Ovary (tissue), 7 donors: ENCODE measurements at regions not wholly inside any gene's neighbourhood (a gene's known extent, or its start where the extent isn't known, plus 50 kb on each side); places are given as distances from the start of the nearest gene placed in this dataset.
"Not testable (repeated sequence)": the region's sequence is repeated elsewhere in the genome, so short reads cannot be mapped to it uniquely, and the experiment has no call there.

ENCODE experiments used
- DNase-seq, 5 donors: peaks; one replicate each; pipeline ENCODE4 v3.0.0-alpha.2; 2019 to 2020
- H3K27ac ChIP-seq, 2 donors: fragments of 200-600 bp; one replicate each; pipeline versions ENCODE4 v1.5.1 to v1.8.0; 2019 to 2022
- H3K27me3 ChIP-seq: fragments of 200-600 bp; one replicate; pipeline ENCODE4 v1.8.0; 2022
- H3K36me3 ChIP-seq: fragments of 200-600 bp; sonication (generic); one replicate; pipeline ENCODE4 v1.5.1; 2019
- H3K4me1 ChIP-seq: one replicate; pipeline ENCODE4 v1.8.1; 2013; ENCODE audit warnings: mild to moderate bottlenecking, moderate library complexity; ENCODE audit not compliant: insufficient read depth
- H3K4me3 ChIP-seq: fragments of 200-600 bp; sonication (generic); one replicate; pipeline ENCODE4 v1.5.1; 2017
- H3K9me3 ChIP-seq, 2 donors: fragments of 200-600 bp in 1 of 2; sonication (generic) in 1 of 2; one replicate each; pipeline versions ENCODE4 v1.5.1 to v1.8.1; 2013 to 2019; ENCODE audit warnings: mild to moderate bottlenecking in 1 of 2, moderate library complexity in 1 of 2
- CTCF ChIP-seq, 3 donors: fragments of 450-650 bp in 2 of 3; fragments of 200-600 bp in 1 of 3; IDR thresholded peaks; one replicate each; pipeline versions ENCODE4 v1.5.1 to v1.8.0; 2016 to 2022; ENCODE audit warnings: antibody characterized with exemption in 3 of 3, mild to moderate bottlenecking in 1 of 3
- EP300 ChIP-seq: sonication (generic); formaldehyde crosslinking; IDR thresholded peaks from one replicate; pipeline ENCODE4 v1.6.1; 2017; ENCODE audit warnings: antibody characterized with exemption
- POLR2A ChIP-seq: fragments of 450-650 bp; IDR thresholded peaks from one replicate; pipeline ENCODE4 v1.6.1; 2017; ENCODE audit warnings: antibody characterized with exemption, mild to moderate bottlenecking, moderate library complexity
- whole genome bisulfite sequencing, 3 donors: extraction: QIAGEN DNeasy Blood & Tissue Kit in 1 of 3; methylation state at CpG; one replicate each; pipeline versions ENCODE4 v1.1.5 to v1.1.7; 2013 to 2017; 5-methylcytosine and 5-hydroxymethylcytosine counted together
- intact Hi-C, 4 donors: fragments of 100-400 bp; cut with DNase I; formaldehyde crosslinking; loops; one replicate each; pipeline versions ENCODE4 v1.11.0 to v1.15.1; 2022 to 2023
- donor health status: DM: no; HTN: no; CAD: no; lungs with moderate emphysema.
- donor health status: DM: no; HTN: no; CAD: no.
- donor health status: Bipolar disorder and iron deficiency.
- donor health status: DM: no; HTN: no; CAD: no.
- donor health status: DM: yes; HTN: yes; CAD: no.

DNA sequence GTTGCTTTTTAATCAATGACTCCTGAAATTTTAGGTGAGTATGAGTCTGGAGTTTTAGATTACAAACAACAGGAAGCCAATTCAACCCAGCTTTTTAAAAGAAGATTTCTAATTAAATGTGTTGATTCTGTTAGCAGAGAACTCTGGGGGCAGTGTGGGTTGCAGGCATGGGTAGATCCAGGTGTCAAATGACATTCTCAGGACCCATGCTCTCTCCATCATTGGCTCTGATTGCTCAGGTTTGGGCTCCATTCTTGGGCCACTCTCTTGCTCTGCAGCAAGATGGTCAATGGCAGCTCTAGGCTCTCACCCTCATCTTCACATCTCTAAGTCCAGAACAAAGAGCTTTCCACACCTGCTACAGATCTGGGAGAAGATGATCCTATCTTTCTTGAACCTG lies 463.7 kb downstream of the PREX1 start:
- Histone ChIP-seq H3K9me3 (no peaks in the 10 kb centered on the region), H3K4me3 (no peak overlapping the region), H3K27me3 (no peaks in the 10 kb centered on the region), H3K27ac (no peak overlapping the region), H3K36me3 (no peaks in the 10 kb centered on the region), H3K4me1 (peaks cover 2% of the 10 kb centered on the region)
- intact Hi-C loops, result no loop called here
- no peak for DNase-seq
- TF ChIP-seq CTCF (IDR thresholded peaks at IDR 0.05) (no peak), EP300 (no peak), POLR2A (no peak)

DNA sequence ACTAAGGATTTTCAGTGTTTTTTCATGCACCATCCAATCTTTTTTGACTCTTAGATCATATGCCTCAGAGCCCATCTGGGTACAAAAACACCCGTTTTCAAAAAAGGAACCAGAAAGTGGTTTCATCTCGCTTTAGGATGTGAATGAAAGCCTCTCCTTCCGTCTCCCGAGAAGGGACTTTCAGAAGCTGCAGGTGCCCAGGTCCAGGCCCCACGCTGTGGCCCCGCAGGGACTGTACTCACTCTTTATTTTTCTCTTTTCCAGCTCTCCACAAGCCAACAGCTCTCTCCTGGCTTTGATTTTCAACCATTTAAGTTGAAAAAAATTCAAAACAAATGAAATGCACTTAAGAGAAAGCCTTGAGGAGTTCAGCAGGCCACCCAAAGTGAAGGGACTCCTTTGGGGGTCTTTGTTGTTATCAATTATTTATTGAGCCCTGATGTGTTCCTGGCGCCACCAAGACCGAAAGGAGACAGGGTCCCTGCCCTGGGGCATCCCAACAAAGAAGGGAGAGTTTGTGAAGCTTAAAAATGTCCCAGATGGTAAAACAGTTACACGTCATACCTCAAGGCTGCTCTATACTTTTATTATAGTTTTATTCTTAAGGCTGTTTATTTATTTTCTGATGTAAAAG lies 467.3 kb downstream of the PREX1 start:
- H3K9me3 ChIP-seq, result no peaks in the 10 kb centered on the region

GRCh38 chr20:48359692-48360341 lies 468.0 kb downstream of the PREX1 start:
- 44 to 47% (median 44%) methylated on average over 17 of the region's 17 CpGs for WGBS, 3 donors
- Histone ChIP-seq H3K9me3 (no peaks in the 10 kb centered on the region), H3K27me3 (no peaks in the 10 kb centered on the region), H3K27ac (no peak overlapping the region), H3K4me3 (no peak overlapping the region), H3K36me3 (no peaks in the 10 kb centered on the region), H3K4me1 (no peaks in the 10 kb centered on the region)
- TF ChIP-seq EP300 (no peak), POLR2A (no peak), CTCF (IDR thresholded peaks at IDR 0.05) (no peak)
- DNase-seq, result no peak
- intact Hi-C loops, result no loop called here

More for the DNA sequence above, 467.3 kb downstream of the PREX1 start:
- no peak for DNase-seq
- H3K36me3 ChIP-seq, result no peaks in the 10 kb centered on the region
- no peak for TF ChIP-seq EP300
- no peak for TF ChIP-seq CTCF (IDR thresholded peaks at IDR 0.05)
- no peaks in the 10 kb centered on the region for H3K4me1 ChIP-seq
- 61 to 78% (median 65%) methylated on average over 9 of the region's 9 CpGs for WGBS, 3 donors
- no peak overlapping the region for H3K27ac ChIP-seq
- H3K27me3 ChIP-seq, result no peaks in the 10 kb centered on the region
- intact Hi-C loops, result no loop called here
- H3K4me3 ChIP-seq, result no peak overlapping the region

DNA sequence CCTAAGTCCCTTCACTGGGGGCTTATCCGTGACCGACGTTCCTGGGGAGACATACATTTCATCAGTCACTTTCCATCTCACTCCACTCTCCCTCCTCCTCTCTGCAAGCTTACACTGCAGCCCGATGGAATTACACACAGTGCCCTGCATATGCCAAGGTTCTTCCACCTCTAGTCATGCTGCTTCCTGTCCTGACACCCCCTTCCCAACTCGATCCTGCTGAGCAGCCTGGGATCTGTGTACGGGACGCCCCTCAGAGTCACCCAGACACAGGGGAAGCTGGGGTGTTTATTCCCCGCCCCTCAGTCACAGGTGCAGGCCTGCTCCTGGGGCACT lies 468.8 kb downstream of the PREX1 start:
- H3K27ac ChIP-seq, H3K9me3 ChIP-seq, H3K27me3 ChIP-seq, H3K4me3 ChIP-seq, H3K36me3 ChIP-seq, DNase-seq, intact Hi-C loops, H3K4me1 ChIP-seq: not testable (repeated sequence)
- WGBS, 3 donors, result 77 to 80% (median 79%) methylated on average over 8 of the region's 8 CpGs

DNA sequence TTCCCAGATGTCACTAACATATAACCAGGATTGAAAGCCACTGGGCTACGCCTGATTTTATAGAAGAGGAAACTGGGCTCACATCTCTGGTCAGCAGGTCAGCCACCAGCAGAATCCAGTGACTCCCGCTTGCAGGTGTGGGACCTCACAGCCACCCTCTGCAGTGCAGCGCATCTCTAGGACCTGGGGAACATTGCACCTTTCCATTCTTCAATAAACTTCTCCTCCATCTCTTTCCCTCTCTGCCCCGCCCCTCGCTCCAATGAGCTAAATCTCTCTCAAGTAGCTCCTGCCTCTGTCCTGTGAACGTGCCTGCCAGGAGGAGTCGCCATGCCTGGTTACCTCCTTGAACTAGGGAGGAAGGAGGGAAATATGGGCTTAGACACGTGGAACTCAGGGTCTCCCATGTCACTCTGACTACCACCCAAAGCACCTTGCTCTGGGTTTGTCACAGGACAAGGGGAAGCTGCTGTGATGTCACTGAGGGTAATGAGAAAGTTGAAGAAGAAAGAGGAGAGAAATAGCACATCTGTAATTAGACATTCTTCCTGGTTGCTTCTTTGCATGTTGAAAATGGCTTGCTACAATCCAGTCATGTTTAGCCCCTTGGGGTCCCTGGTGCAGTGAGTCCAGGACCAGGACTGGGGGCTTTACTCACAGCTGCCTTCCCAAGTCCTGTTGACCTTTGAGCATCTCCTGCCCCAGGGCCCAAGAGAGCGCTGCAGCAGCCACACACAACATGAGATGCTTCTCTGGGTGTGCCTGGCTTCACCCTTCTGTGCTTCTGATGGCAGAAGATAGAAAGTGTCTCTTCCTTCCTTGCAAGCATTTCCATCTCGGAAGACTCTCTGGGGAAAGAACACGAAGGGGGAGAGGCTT lies 469.4 kb downstream of the PREX1 start:
- 87 to 89% (median 88%) methylated on average over 11 of the region's 11 CpGs for WGBS, 3 donors
- H3K27me3 ChIP-seq, result no peaks in the 10 kb centered on the region
- TF ChIP-seq POLR2A (no peak), CTCF (IDR thresholded peaks at IDR 0.05) (no peak), EP300 (no peak)
- H3K4me3 ChIP-seq, result no peak overlapping the region
- H3K9me3 ChIP-seq, result no peaks in the 10 kb centered on the region
- no peaks in the 10 kb centered on the region for H3K4me1 ChIP-seq
- H3K36me3 ChIP-seq, result no peaks in the 10 kb centered on the region
- no peak overlapping the region for H3K27ac ChIP-seq
- no peak for DNase-seq
- intact Hi-C loops, result no loop called here
